GM20000 (cell line): ENCODE measurements at regions not wholly inside any gene's neighbourhood (a gene's known extent, or its start where the extent isn't known, plus 50 kb on each side); places are given as distances from the start of the nearest gene placed in this dataset.
"Not testable (repeated sequence)": the region's sequence is repeated elsewhere in the genome, so short reads cannot be mapped to it uniquely, and the experiment has no call there.

ENCODE experiments used
- DNase-seq: peaks from one replicate; pipeline ENCODE4 v3.0.0; 2012; ENCODE audit warnings: low spot score
- TF ChIP-seq, protein P1 (sequence below): IDR thresholded peaks from 2 replicates; pipeline ENCODE4 v1.5.1; 2012; ENCODE audit warnings: mild to moderate bottlenecking, control low read depth; ENCODE audit errors: extremely low read depth, missing control alignments

DNA sequence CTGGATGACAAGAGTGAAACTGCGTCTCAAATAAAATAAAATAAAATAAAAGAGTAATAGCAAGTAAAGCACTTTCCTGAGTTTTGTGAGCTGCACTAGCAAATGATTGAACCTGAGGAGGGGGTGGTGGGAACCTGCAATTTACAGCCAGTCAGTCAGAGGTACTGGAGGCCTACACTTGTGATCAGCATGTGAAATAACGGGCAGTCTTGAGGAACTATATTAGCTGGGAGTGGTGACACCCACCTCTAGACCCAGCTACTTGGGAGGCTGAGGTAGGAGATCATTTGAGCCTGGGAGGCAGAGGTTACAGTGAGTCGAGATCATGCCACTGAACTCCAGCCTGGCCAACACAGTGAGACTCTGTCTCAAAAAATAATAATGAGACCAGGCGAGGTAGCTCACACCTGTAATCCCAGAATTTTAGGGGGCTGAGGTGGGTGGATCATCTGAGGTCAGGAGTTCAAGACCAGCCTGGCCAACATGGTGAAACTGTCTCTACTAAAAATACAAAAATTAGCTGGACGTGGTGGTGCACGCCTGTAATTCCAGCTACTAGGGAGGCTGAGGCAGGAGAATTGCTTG, 537.1 kb upstream of the HTR2C start:
- TF ChIP-seq, protein P1, sequence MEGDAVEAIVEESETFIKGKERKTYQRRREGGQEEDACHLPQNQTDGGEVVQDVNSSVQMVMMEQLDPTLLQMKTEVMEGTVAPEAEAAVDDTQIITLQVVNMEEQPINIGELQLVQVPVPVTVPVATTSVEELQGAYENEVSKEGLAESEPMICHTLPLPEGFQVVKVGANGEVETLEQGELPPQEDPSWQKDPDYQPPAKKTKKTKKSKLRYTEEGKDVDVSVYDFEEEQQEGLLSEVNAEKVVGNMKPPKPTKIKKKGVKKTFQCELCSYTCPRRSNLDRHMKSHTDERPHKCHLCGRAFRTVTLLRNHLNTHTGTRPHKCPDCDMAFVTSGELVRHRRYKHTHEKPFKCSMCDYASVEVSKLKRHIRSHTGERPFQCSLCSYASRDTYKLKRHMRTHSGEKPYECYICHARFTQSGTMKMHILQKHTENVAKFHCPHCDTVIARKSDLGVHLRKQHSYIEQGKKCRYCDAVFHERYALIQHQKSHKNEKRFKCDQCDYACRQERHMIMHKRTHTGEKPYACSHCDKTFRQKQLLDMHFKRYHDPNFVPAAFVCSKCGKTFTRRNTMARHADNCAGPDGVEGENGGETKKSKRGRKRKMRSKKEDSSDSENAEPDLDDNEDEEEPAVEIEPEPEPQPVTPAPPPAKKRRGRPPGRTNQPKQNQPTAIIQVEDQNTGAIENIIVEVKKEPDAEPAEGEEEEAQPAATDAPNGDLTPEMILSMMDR: no peak
- no peak for DNase-seq

GRCh38 chrX:114041470-114041869, 542.4 kb upstream of the HTR2C start:
- DNase-seq: not testable (repeated sequence)

GRCh38 chrX:114040661-114041269, 543.1 kb upstream of the HTR2C start:
- not testable (repeated sequence) for DNase-seq

DNA sequence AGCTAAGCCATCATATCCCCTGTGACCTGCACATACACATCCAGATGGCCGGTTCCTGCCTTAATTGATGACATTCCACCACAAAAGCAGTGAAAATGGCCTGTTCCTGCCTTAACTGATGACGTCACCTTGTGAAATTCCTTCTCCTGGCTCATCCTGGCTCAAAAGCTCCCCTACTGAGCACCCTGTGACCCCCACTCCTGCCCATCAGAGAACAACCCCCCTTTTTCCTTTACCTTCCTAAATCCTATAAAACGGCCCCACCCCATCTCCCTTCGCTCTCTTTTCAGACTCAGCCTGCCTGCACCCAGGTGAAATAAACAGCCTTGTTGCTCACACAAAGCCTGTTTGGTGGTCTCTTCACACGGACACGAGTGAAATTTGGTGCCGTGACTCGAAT, 543.8 kb upstream of the HTR2C start:
- DNase-seq: not testable (repeated sequence)

DNA sequence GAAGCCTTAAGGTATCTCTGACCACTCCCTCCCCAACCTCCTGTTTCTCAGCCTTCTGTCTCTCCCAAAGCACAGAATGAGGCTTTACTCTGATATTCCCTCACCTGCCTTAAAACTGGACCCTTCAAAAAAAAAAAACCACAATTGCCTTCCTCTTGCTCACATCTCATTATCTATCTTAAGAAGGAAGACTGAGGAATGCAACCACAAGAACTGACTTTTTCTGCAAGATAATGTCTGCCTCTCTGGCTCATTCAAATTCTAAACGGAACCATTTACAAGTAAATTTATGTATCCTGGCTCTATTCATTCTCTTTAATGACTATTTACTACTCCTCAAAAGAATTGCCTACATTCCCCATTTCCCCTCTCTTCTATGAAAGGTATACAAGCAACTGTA, 545.5 kb upstream of the HTR2C start:
- DNase-seq: no peak
- TF ChIP-seq, protein P1: no peak

GRCh38 chrX:114037515-114037914, 546.4 kb upstream of the HTR2C start:
- TF ChIP-seq, protein P1: no peak
- no peak for DNase-seq

DNA sequence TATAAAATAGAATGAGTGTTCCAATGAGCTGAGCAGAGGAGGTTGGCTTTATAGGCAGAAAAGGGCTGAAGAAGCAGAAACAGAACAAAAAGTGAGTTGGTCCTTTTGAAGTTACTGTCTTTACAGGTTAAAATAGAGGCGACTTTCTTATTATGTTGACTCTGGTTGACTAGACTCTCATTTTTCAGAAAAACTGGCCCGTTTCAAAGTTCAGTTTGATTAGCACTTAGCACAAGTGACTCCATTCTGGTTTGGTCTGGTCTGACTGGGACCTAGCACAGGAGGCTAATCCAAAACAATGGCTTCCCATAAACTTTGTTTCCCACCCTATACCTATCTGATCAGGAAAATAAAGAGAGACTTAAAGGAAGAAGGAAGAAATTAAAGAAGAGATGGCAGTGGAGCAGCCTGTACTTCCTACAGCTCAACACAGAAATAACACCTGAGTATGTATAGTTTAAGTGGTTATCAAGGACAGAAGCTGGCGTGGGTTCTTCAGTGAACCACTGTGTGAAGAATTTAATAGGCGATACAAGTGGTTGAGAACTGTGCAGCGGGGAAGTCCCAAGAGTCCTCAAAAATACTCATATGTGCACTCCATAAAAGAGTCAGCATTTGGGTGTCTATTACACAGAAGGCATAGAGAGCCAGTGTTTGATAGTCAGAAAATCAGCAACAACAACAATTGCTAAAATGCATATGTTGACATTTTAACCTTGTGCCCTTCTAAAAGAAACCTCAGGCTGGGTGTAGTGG, 554.8 kb upstream of the HTR2C start:
- DNase-seq: no peak
- TF ChIP-seq, protein P1: no peak

DNA sequence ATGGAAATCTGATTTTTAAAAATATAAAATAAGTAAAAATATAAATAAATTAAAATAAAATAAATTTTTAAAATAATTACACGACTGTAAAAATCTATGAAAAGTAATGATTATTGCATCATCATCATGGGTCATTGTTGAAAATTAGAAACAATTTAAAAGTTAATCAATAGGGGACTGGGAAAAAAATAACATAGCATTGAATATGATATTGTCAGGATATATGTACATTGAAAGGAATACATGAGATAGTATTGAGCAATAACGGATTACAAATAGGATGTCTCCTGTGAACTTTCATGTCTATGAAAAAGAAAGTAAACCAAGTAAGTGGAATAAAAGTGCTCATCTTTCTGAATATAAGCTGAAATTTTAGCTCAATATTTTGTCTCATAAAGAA, 566.8 kb upstream of the HTR2C start:
- TF ChIP-seq, protein P1: no peak
- DNase-seq: no peak

- TF ChIP-seq, protein P1: no peak
- no peak for DNase-seq
These were observed 567.9 kb upstream of the HTR2C start for GRCh38 chrX:114015966-114016365.
